ENCODE measurements at regions not wholly inside any gene's neighbourhood (a gene's known extent, or its start where the extent isn't known, plus 50 kb on each side); places are given as distances from the start of the nearest gene placed in this dataset.

GRCh38 chr22:49491726-49492125, 335.9 kb downstream of the BRD1 start (continued):
- TF ChIP-seq ZNF639 (tag by site-specific recombination; IDR thresholded peaks at IDR 0.05) (no peak), MYNN (tag by site-specific recombination; IDR thresholded peaks at IDR 0.05; ENCODE audit: borderline replicate concordance) (no peak), ZBTB8A (tag by site-specific recombination; IDR thresholded peaks at IDR 0.05) (no peak), ZNF274 (IDR thresholded peaks at IDR 0.05; ENCODE audit: low read length) (no peak), ZNF274 (tag by site-specific recombination; IDR thresholded peaks at IDR 0.05; ENCODE audit: borderline replicate concordance) (no peak), ZNF24 (tag by site-specific recombination; IDR thresholded peaks at IDR 0.05) (no peak), ZNF423 (tag by site-specific recombination; IDR thresholded peaks at IDR 0.05) (no peak)

- H3K27ac ChIP-seq (ENCODE audit: extremely low read depth, low read depth, low read length): no peak overlapping the region
- CTCF ChIA-PET: no interaction called here
- H3K4me1 ChIP-seq (ENCODE audit: control insufficient read depth, insufficient read depth, low read length): no peaks in the 10 kb centered on the region
- POLR2A ChIA-PET: no interaction called here
- no peak overlapping the region for H3K4me3 ChIP-seq (ENCODE audit: low read depth, low read length)
- no peaks in the 10 kb centered on the region for H3K36me3 ChIP-seq (ENCODE audit: control insufficient read depth in 2 of 2, insufficient read depth in 1 of 2, low read length in 2 of 2)
- TF ChIP-seq OVOL3 (tag by site-specific recombination; IDR thresholded peaks at IDR 0.05): no peak
- TF ChIP-seq ZNF133 (tag by site-specific recombination; IDR thresholded peaks at IDR 0.05): no peak
- no peak for TF ChIP-seq ZNF600 (tag by site-specific recombination; IDR thresholded peaks at IDR 0.05)
- no peak for TF ChIP-seq ZBTB26 (tag by site-specific recombination; optimal IDR thresholded peaks at IDR 0.05)
- no peak for TF ChIP-seq HOXC10 (CRISPR knock-in tag; IDR thresholded peaks at IDR 0.05)
- TF ChIP-seq ZNF19 (tag by site-specific recombination; IDR thresholded peaks at IDR 0.05; ENCODE audit: low read depth): no peak
- no peak for TF ChIP-seq ZFHX2 (tag by site-specific recombination; conservative IDR thresholded peaks at IDR 0.05)
- TF ChIP-seq ZNF391 (tag by site-specific recombination; IDR thresholded peaks at IDR 0.05; ENCODE audit: borderline replicate concordance, low read depth): no peak
- TF ChIP-seq ZBTB7A (tag by site-specific recombination; IDR thresholded peaks at IDR 0.05; ENCODE audit: low read depth): no peak
- H3K9me3 ChIP-seq (ENCODE audit: control insufficient read depth, insufficient read depth, low read depth, low read length): no peaks in the 10 kb centered on the region
These were observed 336.4 kb downstream of the BRD1 start for GRCh38 chr22:49491221-49491635.

GRCh38 chr22:49490692-49491091, 337.0 kb downstream of the BRD1 start:
- Histone ChIP-seq H3K36me3 (ENCODE audit: control insufficient read depth in 2 of 2, insufficient read depth in 1 of 2, low read length in 2 of 2) (no peaks in the 10 kb centered on the region), H3K27ac (ENCODE audit: extremely low read depth, low read depth, low read length) (no peak overlapping the region), H3K4me3 (ENCODE audit: low read depth, low read length) (no peak overlapping the region), H3K9me3 (ENCODE audit: control insufficient read depth, insufficient read depth, low read depth, low read length) (no peaks in the 10 kb centered on the region), H3K4me1 (ENCODE audit: control insufficient read depth, insufficient read depth, low read length) (no peaks in the 10 kb centered on the region)
- ChIA-PET POLR2A (no interaction called here), CTCF (no interaction called here)
- TF ChIP-seq ZNF140 (tag by site-specific recombination; IDR thresholded peaks at IDR 0.05) (no peak), ZNF16 (tag by site-specific recombination; IDR thresholded peaks at IDR 0.05; ENCODE audit: low read depth) (no peak), TSHZ1 (tag by site-specific recombination; IDR thresholded peaks at IDR 0.05; ENCODE audit: borderline replicate concordance) (no peak), ZNF521 (tag by site-specific recombination; IDR thresholded peaks at IDR 0.05) (no peak), ZNF121 (tag by site-specific recombination; IDR thresholded peaks at IDR 0.05) (no peak), ZNF529 (tag by site-specific recombination; IDR thresholded peaks at IDR 0.05; ENCODE audit: insufficient replicate concordance) (no peak), ZNF292 (tag by site-specific recombination; IDR thresholded peaks at IDR 0.05; ENCODE audit: borderline replicate concordance, low read depth) (no peak), ZNF488 (tag by site-specific recombination; IDR thresholded peaks at IDR 0.05) (no peak), ZNF548 (tag by site-specific recombination; IDR thresholded peaks at IDR 0.05) (no peak), ZEB2 (tag by site-specific recombination; IDR thresholded peaks at IDR 0.05) (no peak), SP2 (tag by site-specific recombination; IDR thresholded peaks at IDR 0.05) (no peak), ZFP41 (tag by site-specific recombination; IDR thresholded peaks at IDR 0.05; ENCODE audit: borderline replicate concordance) (no peak)
